Body of pancreas (tissue), 4 donors: ENCODE measurements at regions not wholly inside any gene's neighbourhood (a gene's known extent, or its start where the extent isn't known, plus 50 kb on each side); places are given as distances from the start of the nearest gene placed in this dataset.

ENCODE experiments used
- POLR2A ChIP-seq, 3 donors: fragments of 450-650 bp; IDR thresholded peaks; one replicate each; pipeline ENCODE4 v1.6.1; 2016; ENCODE audit warnings: antibody characterized with exemption in 3 of 3, mild to moderate bottlenecking in 2 of 3
- TF ChIP-seq, protein P1 (sequence below), 7 experiments: fragments of 450-650 bp in 4 of 7; fragments of 200-600 bp in 3 of 7; sonication (generic) in 3 of 7; IDR thresholded peaks; one replicate each; pipeline ENCODE4 v1.5.1; 2016 to 2019; ENCODE audit warnings: antibody characterized with exemption in 7 of 7

DNA sequence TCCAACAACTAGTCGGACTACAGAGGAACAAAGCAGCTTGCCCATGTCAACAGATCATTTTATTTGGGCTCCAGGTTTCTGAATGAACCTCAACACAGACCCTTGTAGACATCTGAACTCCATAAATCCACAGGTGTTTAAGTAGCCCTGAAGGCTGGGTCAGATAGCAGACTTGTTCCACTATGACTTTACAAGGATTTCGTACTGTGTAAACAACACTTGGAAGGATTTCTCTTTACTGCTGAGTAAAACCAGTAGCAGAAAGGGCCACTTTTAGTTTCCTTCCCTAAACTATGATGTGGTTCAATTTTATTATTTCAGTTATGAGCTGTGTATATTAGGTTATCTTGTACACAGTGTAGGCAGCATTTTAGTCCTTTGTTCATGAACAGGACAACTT lies 316.4 kb upstream of the ADGRL2 start:
- TF ChIP-seq, protein P1, sequence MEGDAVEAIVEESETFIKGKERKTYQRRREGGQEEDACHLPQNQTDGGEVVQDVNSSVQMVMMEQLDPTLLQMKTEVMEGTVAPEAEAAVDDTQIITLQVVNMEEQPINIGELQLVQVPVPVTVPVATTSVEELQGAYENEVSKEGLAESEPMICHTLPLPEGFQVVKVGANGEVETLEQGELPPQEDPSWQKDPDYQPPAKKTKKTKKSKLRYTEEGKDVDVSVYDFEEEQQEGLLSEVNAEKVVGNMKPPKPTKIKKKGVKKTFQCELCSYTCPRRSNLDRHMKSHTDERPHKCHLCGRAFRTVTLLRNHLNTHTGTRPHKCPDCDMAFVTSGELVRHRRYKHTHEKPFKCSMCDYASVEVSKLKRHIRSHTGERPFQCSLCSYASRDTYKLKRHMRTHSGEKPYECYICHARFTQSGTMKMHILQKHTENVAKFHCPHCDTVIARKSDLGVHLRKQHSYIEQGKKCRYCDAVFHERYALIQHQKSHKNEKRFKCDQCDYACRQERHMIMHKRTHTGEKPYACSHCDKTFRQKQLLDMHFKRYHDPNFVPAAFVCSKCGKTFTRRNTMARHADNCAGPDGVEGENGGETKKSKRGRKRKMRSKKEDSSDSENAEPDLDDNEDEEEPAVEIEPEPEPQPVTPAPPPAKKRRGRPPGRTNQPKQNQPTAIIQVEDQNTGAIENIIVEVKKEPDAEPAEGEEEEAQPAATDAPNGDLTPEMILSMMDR (IDR thresholded peaks at IDR 0.05), result no peak
- no peak for TF ChIP-seq POLR2A (IDR thresholded peaks at IDR 0.05)
